ENCODE measurements at regions not wholly inside any gene's neighbourhood (a gene's known extent, or its start where the extent isn't known, plus 50 kb on each side); places are given as distances from the start of the nearest gene placed in this dataset.
A peak's percentile ranks its signal among the peaks of the same experiment; 100 is the strongest.

DNA sequence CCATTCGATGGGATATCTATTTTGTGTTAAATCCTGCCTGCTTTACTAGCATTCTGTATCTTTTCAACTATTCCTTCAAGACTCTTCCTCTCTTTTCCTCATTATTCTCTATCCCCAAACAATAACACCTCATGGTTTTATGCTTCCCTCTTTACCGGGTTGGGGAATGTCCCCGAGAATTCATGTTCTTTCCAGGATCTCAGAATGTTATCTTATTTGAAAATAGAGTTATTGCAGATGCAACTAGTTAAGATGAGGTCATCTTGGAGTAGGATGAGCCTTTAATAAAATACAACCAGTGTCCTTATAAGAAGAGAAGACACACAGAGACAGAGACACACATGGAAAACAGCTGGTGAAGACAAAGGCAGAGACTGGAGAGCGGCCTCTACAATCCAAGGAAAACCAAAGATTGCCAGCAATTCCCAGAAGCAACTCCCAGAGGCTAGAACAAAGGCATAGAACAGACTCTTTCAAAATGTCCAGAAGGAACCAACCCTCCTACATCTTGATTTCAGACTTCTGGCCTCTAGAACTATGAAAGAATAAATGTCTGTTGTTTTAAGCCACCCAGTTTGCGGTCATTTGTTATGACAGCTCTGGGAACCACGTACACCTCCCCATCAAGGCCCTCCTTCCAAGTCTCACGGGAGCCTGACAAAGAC, 126.8 kb upstream of the TNFAIP3 start:
- no peak for ATAC-seq (replicated peaks)
- no peaks in the 10 kb centered on the region for H3K36me3 Mint-ChIP-seq (ENCODE audit: low read depth)
- H3K9me3 Mint-ChIP-seq, result no peaks in the 10 kb centered on the region
- H3K4me3 Mint-ChIP-seq, result no peak overlapping the region
- H3K27ac Mint-ChIP-seq, result peak overlapping the region; percentile 13
- no peaks in the 10 kb centered on the region for H3K27me3 Mint-ChIP-seq
- H3K4me1 Mint-ChIP-seq, result peaks cover 25% of the 10 kb centered on the region

DNA sequence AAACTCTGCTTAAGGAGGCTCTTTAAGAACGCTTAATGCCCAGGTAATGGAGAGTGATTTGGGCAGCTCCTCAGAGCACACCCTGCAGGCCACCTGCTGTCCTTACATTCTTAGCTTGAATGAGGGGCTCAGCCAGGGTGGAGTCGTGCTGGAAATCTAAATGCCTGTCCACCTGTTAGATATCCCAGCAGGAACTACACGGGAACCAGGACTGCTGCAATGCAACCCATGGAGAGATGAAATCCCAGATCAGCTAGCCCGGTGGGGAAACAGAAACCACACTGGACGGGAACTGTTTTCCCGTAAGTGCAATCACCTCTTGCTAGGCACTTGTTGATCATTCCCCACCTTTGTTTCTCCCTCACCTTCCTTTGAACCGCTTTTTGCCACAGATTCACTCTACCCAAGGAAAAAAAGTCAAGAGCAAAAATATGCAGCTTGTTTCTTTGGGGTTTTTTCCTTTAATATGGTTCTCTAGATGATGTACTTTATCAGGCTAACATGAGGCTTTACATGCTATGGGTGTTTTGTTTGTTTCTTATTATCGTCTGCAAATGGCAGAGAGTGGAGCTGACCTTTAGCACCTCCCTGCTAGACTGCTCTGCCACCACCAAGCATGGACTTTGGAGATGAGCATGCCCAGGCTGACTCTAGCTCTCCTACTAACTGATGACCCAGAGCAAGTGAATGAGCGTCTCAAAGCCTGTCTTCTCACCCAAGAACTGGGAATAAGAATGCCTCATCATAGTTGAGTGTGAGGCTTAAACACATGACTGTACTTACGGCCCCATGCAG, 125.9 kb upstream of the TNFAIP3 start:
- no peak overlapping the region for H3K4me3 Mint-ChIP-seq
- no peaks in the 10 kb centered on the region for H3K27me3 Mint-ChIP-seq
- H3K36me3 Mint-ChIP-seq (ENCODE audit: low read depth), result no peaks in the 10 kb centered on the region
- no peak overlapping the region for H3K27ac Mint-ChIP-seq
- no peaks in the 10 kb centered on the region for H3K9me3 Mint-ChIP-seq
- ATAC-seq (replicated peaks), result no peak
- H3K4me1 Mint-ChIP-seq, result peaks cover 17% of the 10 kb centered on the region

DNA sequence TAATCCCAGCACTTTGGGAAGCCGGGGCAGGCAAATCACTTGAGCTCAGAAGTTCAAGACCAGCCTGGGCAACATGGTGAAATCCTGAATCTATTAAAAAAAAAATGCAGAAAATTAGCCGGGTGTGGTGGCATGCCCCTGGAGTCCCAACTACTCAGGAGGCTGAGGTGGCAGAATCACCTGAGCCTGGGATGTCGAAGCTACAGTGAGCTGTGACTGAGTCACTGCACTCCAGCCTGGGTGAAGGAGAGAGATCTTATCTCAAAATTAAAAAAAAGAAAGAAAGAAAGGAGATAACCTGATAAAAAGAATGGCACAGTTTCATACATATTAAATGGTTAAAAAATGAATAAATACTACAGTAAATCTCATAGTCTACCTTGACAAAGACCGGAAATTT, 123.6 kb upstream of the TNFAIP3 start:
- Mint-ChIP-seq H3K27ac (no peak overlapping the region), H3K9me3 (no peaks in the 10 kb centered on the region), H3K4me1 (peaks cover 10% of the 10 kb centered on the region), H3K4me3 (no peak overlapping the region), H3K36me3 (ENCODE audit: low read depth) (no peaks in the 10 kb centered on the region), H3K27me3 (no peaks in the 10 kb centered on the region)
- ATAC-seq (replicated peaks), result peak; percentile 64

DNA sequence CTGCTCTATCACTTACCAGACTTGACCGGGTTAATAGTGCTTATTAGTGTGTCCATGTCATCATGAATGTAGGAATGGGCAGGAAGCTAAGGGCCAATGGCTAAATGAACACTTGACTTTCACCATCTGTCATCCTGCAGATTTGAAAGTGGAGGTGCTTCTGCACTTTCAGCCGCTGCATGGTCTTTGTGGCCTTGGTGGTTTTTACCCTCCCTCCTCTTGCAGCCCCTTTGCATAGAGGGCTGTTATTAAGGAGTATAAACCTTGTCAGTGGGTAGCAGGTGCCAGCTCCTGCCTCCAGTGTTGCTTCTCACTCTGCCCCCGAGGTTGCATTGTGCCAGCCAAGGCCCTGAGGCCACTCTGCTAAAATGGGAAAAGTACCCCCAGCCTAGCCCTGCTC, 122.2 kb upstream of the TNFAIP3 start:
- no peak for ATAC-seq (replicated peaks)
- Mint-ChIP-seq H3K36me3 (ENCODE audit: low read depth) (no peaks in the 10 kb centered on the region), H3K4me3 (no peak overlapping the region), H3K27ac (no peak overlapping the region), H3K27me3 (no peaks in the 10 kb centered on the region), H3K9me3 (no peaks in the 10 kb centered on the region), H3K4me1 (peaks cover 10% of the 10 kb centered on the region)

DNA sequence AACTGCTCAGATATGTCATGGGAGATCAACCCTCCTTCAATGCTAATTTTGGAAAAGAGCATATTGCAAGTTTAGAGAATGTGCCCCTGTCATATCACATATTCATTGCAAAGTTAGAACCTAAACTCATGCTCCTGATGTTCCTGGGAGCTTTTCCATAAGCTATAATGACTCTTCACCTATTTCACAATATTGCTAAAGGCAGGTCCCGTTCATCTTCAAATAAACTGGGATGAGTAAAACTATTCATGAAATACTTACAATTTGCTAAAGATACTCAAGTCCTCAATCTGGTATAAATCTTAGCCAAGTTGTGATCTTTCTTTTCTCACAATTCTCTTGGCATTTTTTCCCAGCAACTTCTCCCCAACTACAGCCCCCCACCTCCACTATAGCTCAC, 121.7 kb upstream of the TNFAIP3 start:
- no peak for ATAC-seq (replicated peaks)

DNA sequence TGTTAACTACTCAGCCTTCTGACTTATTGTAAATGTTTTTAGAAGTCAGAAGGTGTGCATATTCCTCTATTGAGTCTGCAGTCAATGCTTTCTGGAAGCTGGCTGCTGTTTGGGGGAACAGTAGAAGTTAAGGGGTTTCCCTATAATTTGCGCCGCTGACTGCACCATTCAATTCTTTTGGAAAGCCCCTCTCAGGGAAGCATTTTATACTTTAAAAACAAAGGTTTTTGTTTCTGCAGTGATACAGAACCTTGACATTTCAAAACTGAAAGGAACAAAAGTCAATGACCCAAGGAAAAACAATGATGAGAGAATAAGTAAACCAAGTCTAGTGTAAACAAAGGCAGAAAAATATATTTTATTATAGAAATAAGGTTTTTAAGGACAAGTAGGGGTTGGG, 120.8 kb upstream of the TNFAIP3 start:
- peak; percentile 7 for ATAC-seq (replicated peaks)
- no peaks in the 10 kb centered on the region for H3K36me3 Mint-ChIP-seq (ENCODE audit: low read depth)
- H3K4me3 Mint-ChIP-seq, result no peak overlapping the region
- H3K4me1 Mint-ChIP-seq, result peaks cover 4% of the 10 kb centered on the region
- H3K9me3 Mint-ChIP-seq, result no peaks in the 10 kb centered on the region
- no peak overlapping the region for H3K27ac Mint-ChIP-seq
- H3K27me3 Mint-ChIP-seq, result no peaks in the 10 kb centered on the region

More for the DNA sequence above, 121.7 kb upstream of the TNFAIP3 start:
- no peaks in the 10 kb centered on the region for H3K27me3 Mint-ChIP-seq
- peaks cover 5% of the 10 kb centered on the region for H3K4me1 Mint-ChIP-seq
- no peak overlapping the region for H3K4me3 Mint-ChIP-seq
- no peaks in the 10 kb centered on the region for H3K9me3 Mint-ChIP-seq
- H3K36me3 Mint-ChIP-seq (ENCODE audit: low read depth), result no peaks in the 10 kb centered on the region
- no peak overlapping the region for H3K27ac Mint-ChIP-seq

DNA sequence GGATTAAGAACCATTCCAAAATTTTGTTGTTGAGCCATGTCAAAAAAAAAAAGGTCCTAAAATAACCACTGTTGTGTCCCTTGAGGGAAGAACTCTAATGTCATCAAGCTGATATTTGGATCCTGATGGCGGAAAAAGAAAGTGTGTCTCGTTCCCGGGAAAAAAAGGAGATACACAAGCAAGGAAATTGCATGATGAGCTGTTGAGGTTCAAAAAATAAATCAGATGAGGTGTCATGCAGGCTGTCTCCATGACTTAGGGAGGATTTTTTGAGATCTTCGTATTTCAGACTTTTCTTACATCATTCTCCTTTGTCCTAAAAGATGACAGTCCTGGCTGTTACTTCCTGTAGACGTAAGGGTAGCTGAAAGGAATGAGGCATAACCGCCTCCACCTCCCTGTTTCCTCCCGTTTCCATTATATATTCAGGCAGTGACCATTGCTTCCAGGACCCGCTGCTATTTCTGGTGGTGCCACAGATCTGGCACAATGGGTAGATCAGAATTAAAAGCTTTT, 117.3 kb upstream of the TNFAIP3 start:
- H3K9me3 Mint-ChIP-seq, result no peaks in the 10 kb centered on the region
- no peaks in the 10 kb centered on the region for H3K36me3 Mint-ChIP-seq (ENCODE audit: low read depth)
- no peak overlapping the region for H3K4me3 Mint-ChIP-seq
- no peak overlapping the region for H3K27ac Mint-ChIP-seq
- peaks cover 3% of the 10 kb centered on the region for H3K27me3 Mint-ChIP-seq
- H3K4me1 Mint-ChIP-seq, result peaks cover 6% of the 10 kb centered on the region
- ATAC-seq (replicated peaks), result no peak

DNA sequence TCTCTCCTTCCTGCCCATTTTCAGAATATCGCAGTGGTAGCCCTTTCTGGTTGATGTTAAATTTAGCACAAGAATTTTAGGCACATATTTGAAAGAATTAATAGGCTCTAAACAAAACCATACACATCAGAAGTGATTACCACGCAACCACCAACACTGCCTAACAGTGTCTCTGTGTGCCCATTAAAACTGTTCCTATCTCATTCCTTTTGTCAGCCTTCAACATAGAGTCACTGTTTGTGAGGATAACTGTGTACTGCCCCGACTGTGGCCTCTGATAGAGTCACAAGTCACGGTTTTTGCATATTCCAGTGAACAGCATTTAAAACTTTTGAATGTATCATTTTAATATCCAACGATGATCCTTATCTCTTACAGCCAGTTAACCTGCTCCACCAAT, 116.8 kb upstream of the TNFAIP3 start:
- peaks cover 6% of the 10 kb centered on the region for H3K4me1 Mint-ChIP-seq
- no peak for ATAC-seq (replicated peaks)
- H3K36me3 Mint-ChIP-seq (ENCODE audit: low read depth), result no peaks in the 10 kb centered on the region
- H3K27me3 Mint-ChIP-seq, result peaks cover 3% of the 10 kb centered on the region
- no peak overlapping the region for H3K4me3 Mint-ChIP-seq
- no peak overlapping the region for H3K27ac Mint-ChIP-seq
- H3K9me3 Mint-ChIP-seq, result no peaks in the 10 kb centered on the region

DNA sequence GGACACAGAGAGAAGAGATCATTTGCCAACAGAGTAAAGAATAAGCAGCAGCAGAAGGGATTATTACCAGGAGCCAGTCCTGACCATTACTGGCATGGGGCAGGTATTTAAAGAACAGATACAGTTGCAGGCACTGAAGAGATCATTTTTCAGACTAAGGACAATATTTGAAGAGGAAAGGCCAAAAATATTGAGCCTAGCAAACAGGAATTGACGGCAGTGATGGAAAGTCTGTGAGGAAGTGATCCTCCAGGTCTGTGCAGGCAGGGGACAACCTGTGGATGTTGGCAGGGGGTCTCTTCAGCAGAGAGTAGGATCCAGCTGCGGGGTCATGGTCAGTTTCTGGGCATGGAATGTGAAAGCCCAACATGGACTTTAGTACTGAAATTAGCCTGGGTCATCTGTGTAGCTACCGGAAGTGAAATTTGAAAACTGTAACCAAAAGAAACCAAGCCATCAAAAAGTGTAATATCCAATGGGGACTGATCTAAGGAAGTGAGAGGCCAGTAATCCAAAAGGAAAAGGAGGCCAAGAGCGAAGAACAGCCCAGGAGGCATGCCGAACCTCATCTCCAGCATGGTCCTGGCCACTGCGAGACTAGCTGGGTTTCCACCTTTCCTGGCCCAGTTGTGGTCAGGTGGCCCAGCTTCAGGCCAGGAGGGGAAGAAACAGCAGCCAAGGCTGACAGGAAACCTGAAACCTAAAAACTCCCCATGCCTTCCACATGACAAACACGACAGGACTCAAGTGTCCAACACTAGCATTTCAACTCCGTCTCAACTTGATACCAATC, 115.1 kb upstream of the TNFAIP3 start:
- Mint-ChIP-seq H3K36me3 (ENCODE audit: low read depth) (no peaks in the 10 kb centered on the region), H3K27ac (no peak overlapping the region), H3K4me1 (peaks cover 6% of the 10 kb centered on the region), H3K4me3 (no peak overlapping the region), H3K27me3 (peaks cover 3% of the 10 kb centered on the region), H3K9me3 (no peaks in the 10 kb centered on the region)
- no peak for ATAC-seq (replicated peaks)

DNA sequence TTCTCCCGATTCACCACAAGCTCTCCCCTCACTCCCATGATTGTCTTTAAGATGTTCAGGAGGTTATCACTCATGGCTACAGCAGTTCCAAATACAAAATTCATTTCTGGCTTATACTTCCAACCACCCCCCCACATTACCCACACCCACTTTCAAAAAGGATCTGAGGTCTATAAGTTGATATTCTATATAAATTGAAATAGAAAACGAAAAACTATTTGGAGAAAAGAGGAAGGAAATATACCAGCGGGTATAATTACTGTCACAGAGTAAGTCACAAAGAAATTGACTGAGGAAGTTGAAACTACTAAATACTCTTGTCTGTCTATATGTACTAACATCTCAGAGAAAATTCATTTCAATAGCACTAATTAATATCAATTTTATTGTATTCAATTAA, 112.7 kb upstream of the TNFAIP3 start:
- Mint-ChIP-seq H3K4me1 (peaks cover 6% of the 10 kb centered on the region), H3K4me3 (no peak overlapping the region), H3K9me3 (no peaks in the 10 kb centered on the region), H3K27ac (no peak overlapping the region), H3K27me3 (peaks cover 3% of the 10 kb centered on the region), H3K36me3 (ENCODE audit: low read depth) (no peaks in the 10 kb centered on the region)
- ATAC-seq (replicated peaks), result no peak

DNA sequence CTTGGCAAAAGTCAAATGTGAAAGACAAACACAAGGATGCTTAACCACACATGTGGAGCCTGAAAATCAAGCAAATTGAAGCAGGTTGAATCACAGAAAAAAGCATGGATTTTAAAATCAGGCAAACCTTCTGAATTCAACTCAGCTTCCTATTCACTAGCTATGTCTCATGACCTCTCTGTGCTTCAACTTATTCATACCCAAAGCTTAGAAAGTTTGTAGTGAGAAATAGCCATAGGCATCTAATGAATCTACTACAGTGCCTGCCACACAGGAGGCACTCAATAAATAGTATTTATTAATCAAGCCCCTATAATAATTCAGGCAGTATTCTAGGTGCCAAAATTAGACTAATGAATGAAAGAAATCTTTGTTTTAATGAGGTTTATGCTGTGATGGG, 112.2 kb upstream of the TNFAIP3 start:
- no peak overlapping the region for H3K27ac Mint-ChIP-seq
- no peaks in the 10 kb centered on the region for H3K9me3 Mint-ChIP-seq
- H3K4me3 Mint-ChIP-seq, result no peak overlapping the region
- ATAC-seq (replicated peaks), result no peak
- no peaks in the 10 kb centered on the region for H3K36me3 Mint-ChIP-seq (ENCODE audit: low read depth)
- H3K4me1 Mint-ChIP-seq, result peaks cover 6% of the 10 kb centered on the region
- peaks cover 3% of the 10 kb centered on the region for H3K27me3 Mint-ChIP-seq

DNA sequence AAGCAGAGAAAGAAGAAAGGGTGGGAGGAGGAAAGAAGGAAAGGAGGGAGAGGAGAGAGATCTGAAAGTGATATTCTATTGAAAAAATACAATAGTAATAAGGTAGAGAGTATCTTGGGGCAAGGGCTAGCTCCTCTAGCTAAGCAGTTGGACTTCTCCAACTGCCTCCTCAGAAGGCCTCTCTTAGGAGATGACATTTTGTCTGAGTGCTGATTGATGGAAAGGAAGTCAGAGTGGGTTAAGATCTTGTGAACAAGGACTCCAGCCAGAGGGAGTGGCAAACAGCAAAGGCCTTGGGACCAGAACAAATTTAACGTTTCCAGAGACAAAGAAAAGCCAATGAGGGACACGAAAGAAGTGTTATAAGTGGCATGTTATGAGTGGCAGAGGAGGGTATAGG, 111.8 kb upstream of the TNFAIP3 start:
- Mint-ChIP-seq H3K4me1 (peaks cover 6% of the 10 kb centered on the region), H3K4me3 (no peak overlapping the region), H3K27ac (no peak overlapping the region), H3K36me3 (ENCODE audit: low read depth) (no peaks in the 10 kb centered on the region), H3K27me3 (peaks cover 3% of the 10 kb centered on the region), H3K9me3 (no peaks in the 10 kb centered on the region)
- ATAC-seq (replicated peaks), result no peak

DNA sequence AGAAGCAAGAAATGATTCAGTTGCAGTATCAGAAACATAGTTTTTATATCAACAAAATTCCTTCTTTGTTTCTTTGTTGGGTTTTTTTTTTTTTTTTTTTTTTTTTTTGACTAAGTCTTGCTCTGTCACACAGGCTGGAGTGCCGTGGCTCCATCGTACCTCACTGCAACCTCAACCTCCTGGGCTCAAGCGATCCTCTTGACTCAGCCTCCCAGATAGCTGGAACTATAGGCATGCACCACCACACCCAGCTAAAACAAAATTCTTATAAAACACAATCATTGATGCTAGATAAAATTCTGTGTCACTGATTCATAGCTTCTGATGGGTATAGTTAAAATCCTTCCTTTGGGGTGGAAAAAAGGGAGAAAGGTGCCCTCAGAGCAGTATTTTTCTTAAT, 110.3 kb upstream of the TNFAIP3 start:
- peaks cover 3% of the 10 kb centered on the region for H3K4me1 Mint-ChIP-seq
- H3K36me3 Mint-ChIP-seq (ENCODE audit: low read depth), result no peaks in the 10 kb centered on the region
- no peak overlapping the region for H3K27ac Mint-ChIP-seq
- no peaks in the 10 kb centered on the region for H3K27me3 Mint-ChIP-seq
- no peak overlapping the region for H3K4me3 Mint-ChIP-seq
- ATAC-seq (replicated peaks), result no peak
- no peaks in the 10 kb centered on the region for H3K9me3 Mint-ChIP-seq

DNA sequence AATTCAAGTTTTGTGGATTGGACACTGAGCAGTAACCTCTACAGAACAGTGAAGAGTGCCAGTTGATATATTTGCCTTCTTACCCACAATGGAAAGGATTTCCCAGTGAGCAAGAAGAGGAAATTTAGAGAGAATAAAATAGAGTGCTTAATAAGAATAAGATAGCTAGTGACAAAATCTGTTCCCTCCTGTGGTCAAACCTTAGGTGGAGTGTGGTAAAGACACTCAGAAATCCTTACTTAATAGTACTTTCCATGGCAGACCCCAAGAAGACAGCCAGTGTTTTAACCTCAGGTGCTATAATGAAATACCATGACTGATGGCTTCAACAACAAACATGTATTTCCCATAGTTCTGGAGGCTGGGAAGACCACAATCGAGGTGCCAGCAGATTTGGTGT, 108.4 kb upstream of the TNFAIP3 start:
- Mint-ChIP-seq H3K36me3 (ENCODE audit: low read depth) (no peaks in the 10 kb centered on the region), H3K4me3 (no peak overlapping the region), H3K4me1 (peaks cover 3% of the 10 kb centered on the region), H3K9me3 (no peaks in the 10 kb centered on the region), H3K27me3 (no peaks in the 10 kb centered on the region), H3K27ac (no peak overlapping the region)
- peak; percentile 23 for ATAC-seq (replicated peaks)

DNA sequence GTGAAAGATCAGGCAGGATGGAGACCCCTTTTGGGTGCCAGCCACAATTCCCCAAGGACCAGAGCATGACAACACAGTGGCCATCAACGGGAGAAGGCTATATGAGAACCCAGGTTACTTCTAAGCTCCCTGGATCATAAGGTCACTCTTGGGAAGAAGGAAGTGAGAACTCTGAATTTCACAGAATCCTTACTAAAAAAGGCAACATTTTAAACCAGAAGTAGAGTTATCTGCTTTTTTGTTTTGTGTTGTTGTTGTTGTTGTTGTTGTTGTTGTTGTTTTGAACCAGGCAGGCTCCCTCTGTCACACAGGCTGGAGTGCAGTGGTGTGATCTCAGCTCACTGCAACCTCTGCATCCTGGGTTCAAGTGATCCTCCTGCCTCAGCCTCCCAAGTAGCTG, 107.4 kb upstream of the TNFAIP3 start:
- Mint-ChIP-seq H3K4me1 (peaks cover 3% of the 10 kb centered on the region), H3K4me3 (no peak overlapping the region), H3K36me3 (ENCODE audit: low read depth) (no peaks in the 10 kb centered on the region), H3K9me3 (no peaks in the 10 kb centered on the region), H3K27ac (no peak overlapping the region), H3K27me3 (no peaks in the 10 kb centered on the region)
- ATAC-seq (replicated peaks), result no peak
